ENCODE measurements at regions not wholly inside any gene's neighbourhood (a gene's known extent, or its start where the extent isn't known, plus 50 kb on each side); places are given as distances from the start of the nearest gene placed in this dataset.
"Not testable (repeated sequence)": the region's sequence is repeated elsewhere in the genome, so short reads cannot be mapped to it uniquely, and the experiment has no call there.

GRCh38 chr18:30675072-30675471 lies 367.5 kb downstream of the DSC3 start:
- intact Hi-C loops (cut with DNase I) = no loop called here
- no peaks in the 10 kb centered on the region for H3K27me3 ChIP-seq
- no peak for DNase-seq
- H3K27ac ChIP-seq = no peak overlapping the region
- H3K9me3 ChIP-seq = no peaks in the 10 kb centered on the region
- TF ChIP-seq CTCF (IDR thresholded peaks at IDR 0.05) = no peak
- H3K4me1 ChIP-seq = no peaks in the 10 kb centered on the region
- H3K9ac ChIP-seq (ENCODE audit: low read depth in 2 of 2, low read length in 2 of 2) = no peak overlapping the region
- H3K36me3 ChIP-seq = no peaks in the 10 kb centered on the region
- H3K4me3 ChIP-seq = no peak overlapping the region

GRCh38 chr18:30674596-30674995 lies 367.9 kb downstream of the DSC3 start:
- H3K36me3 ChIP-seq = no peaks in the 10 kb centered on the region
- intact Hi-C loops (cut with DNase I) = no loop called here
- H3K9me3 ChIP-seq = no peaks in the 10 kb centered on the region
- no peak for TF ChIP-seq CTCF (IDR thresholded peaks at IDR 0.05)
- no peaks in the 10 kb centered on the region for H3K4me1 ChIP-seq
- DNase-seq = no peak
- no peaks in the 10 kb centered on the region for H3K27me3 ChIP-seq
- H3K9ac ChIP-seq (ENCODE audit: low read depth in 2 of 2, low read length in 2 of 2) = no peak overlapping the region
- no peak overlapping the region for H3K4me3 ChIP-seq
- H3K27ac ChIP-seq = no peak overlapping the region

- H3K27me3 ChIP-seq; H3K9ac ChIP-seq (ENCODE audit: low read depth in 2 of 2, low read length in 2 of 2); H3K4me1 ChIP-seq; H3K27ac ChIP-seq; H3K4me3 ChIP-seq; H3K9me3 ChIP-seq; DNase-seq; H3K36me3 ChIP-seq; intact Hi-C loops (cut with DNase I): not testable (repeated sequence)
These were observed 370.1 kb downstream of the DSC3 start for GRCh38 chr18:30672439-30672838.

- Histone ChIP-seq H3K9me3 (no peaks in the 10 kb centered on the region), H3K27ac (no peak overlapping the region), H3K4me1 (no peaks in the 10 kb centered on the region), H3K27me3 (no peaks in the 10 kb centered on the region), H3K9ac (ENCODE audit: low read depth in 2 of 2, low read length in 2 of 2) (no peak overlapping the region), H3K36me3 (no peaks in the 10 kb centered on the region), H3K4me3 (no peak overlapping the region)
- DNase-seq = no peak
- intact Hi-C loops (cut with DNase I) = no loop called here
- TF ChIP-seq CTCF (IDR thresholded peaks at IDR 0.05) = no peak
These were observed 384.2 kb downstream of the DSC3 start for GRCh38 chr18:30658306-30658705.

- no peak for TF ChIP-seq CTCF (IDR thresholded peaks at IDR 0.05)
- Histone ChIP-seq H3K27me3 (no peaks in the 10 kb centered on the region), H3K27ac (no peak overlapping the region), H3K9me3 (no peaks in the 10 kb centered on the region), H3K4me3 (no peak overlapping the region), H3K36me3 (no peaks in the 10 kb centered on the region), H3K9ac (ENCODE audit: low read depth in 2 of 2, low read length in 2 of 2) (no peak overlapping the region), H3K4me1 (no peaks in the 10 kb centered on the region)
- DNase-seq = no peak
- intact Hi-C loops (cut with DNase I) = no loop called here
These were observed 390.2 kb downstream of the DSC3 start for GRCh38 chr18:30652387-30652786.

- Histone ChIP-seq H3K27me3 (no peaks in the 10 kb centered on the region), H3K27ac (no peak overlapping the region), H3K36me3 (no peaks in the 10 kb centered on the region), H3K9ac (ENCODE audit: low read depth in 2 of 2, low read length in 2 of 2) (no peak overlapping the region), H3K4me3 (no peak overlapping the region), H3K9me3 (no peaks in the 10 kb centered on the region), H3K4me1 (no peaks in the 10 kb centered on the region)
- DNase-seq = no peak
- intact Hi-C loops (cut with DNase I) = no loop called here
- TF ChIP-seq CTCF (IDR thresholded peaks at IDR 0.05) = no peak
These were observed 392.0 kb downstream of the DSC3 start for GRCh38 chr18:30650499-30650898.

Measured in colonic mucosa (tissue), 4 donors.